HG03045 (cell line): ENCODE measurements at regions not wholly inside any gene's neighbourhood (a gene's known extent, or its start where the extent isn't known, plus 50 kb on each side); places are given as distances from the start of the nearest gene placed in this dataset.
"Not testable (repeated sequence)": the region's sequence is repeated elsewhere in the genome, so short reads cannot be mapped to it uniquely, and the experiment has no call there.

ENCODE experiments used
- ATAC-seq: cut with Tn5 transposase; IDR thresholded peaks from one replicate; pipeline ENCODE4 v1.9.1; 2021; ENCODE audit warnings: mild to moderate bottlenecking, moderate library complexity; ENCODE audit not compliant: unreplicated experiment

DNA sequence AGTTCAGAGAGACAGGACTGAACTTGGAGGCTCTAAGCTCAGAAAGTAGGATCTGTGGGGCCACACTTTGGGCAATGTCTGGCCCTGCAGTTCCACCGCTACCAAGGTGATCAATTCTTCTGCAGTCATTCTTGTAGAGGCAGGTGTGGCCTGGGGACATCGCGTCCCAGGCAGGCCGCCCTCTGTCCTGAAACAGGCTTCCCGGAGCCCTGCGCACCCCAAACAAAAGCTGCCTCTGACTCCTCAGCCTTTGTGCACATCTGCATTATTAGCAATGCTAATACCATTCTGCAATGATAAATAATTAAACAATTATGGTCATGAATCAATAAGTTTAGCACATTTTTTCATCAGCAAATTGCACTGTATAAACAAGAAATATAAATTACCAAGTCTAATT is 160.2 kb downstream of the URI1 start:
- ATAC-seq, result no peak

DNA sequence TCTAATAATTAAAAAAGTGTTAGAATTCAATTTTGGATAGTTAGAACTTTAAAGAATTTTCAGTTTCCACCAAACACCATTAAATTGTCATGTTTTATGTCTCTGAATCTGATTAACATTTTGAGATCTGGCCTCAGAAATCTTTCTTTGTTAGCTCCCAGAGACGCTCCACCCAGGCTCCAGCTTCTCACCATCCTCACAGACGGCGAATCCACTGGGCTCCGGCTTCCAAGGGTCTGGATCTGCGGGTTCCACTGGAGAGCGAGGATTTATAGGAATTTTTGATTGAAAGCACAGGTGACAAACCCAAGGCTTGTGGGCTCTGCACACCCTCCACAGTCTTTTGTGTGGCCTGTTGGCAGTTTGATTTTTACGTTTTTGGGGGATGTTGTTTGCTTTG is 160.6 kb downstream of the URI1 start:
- ATAC-seq, result no peak

DNA sequence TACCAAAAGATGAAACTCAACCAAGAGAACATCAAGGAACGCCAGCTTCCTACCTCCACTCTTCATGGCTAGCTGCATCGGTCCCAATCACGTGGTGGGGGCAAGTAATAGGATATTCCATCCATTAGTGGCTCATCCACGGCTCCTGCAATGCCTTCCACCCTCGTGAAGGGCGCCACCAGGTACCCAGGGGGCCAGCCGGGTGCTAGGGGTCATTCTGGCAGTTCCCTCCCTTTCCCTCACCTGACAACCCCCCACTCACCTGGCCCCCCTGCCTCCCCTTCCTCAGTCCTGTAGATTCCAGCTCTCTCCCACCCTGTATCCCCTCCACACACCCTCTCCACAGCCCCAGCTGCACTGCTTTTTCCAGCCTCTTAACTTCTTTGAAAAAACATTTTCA is 161.9 kb downstream of the URI1 start:
- ATAC-seq, result no peak

DNA sequence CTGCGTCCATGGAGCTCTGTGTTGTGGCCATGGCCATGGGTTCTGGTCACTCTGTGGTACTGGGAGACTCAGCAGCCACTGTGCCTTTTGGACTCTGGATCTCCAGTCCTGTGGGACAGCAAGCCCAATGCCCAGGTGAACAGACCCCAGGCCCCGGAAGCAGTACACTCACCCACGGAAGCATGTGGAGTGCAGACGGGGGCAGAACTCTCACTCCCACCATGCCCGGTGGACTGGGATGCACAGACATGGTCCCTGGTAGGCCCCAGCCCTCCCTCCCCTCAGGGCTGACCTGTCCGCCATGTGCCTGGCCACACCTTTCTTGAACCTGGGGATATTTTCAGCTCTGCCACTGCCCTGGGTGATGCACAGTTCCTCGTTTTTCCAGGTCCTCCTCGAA is 163.3 kb downstream of the URI1 start:
- no peak for ATAC-seq

DNA sequence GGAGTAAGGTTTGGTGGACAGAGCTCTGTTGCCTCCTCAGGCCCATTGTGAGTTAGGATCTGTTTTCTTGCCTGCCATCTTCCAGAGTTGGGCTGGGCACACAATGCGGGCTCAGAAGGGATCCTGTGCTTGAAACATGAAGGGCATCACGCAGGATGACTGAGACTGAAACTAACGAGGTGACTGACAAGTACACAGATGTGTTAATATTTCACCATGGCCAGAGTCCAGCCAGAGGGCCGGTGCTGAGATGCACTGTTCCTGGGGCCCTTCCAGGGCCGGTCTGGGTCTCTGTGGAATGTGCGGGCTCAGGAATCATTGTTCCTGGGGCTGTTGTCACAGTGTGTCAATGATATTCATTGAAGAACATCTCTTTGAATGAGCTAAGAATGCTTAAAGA is 163.7 kb downstream of the URI1 start:
- ATAC-seq, result no peak

DNA sequence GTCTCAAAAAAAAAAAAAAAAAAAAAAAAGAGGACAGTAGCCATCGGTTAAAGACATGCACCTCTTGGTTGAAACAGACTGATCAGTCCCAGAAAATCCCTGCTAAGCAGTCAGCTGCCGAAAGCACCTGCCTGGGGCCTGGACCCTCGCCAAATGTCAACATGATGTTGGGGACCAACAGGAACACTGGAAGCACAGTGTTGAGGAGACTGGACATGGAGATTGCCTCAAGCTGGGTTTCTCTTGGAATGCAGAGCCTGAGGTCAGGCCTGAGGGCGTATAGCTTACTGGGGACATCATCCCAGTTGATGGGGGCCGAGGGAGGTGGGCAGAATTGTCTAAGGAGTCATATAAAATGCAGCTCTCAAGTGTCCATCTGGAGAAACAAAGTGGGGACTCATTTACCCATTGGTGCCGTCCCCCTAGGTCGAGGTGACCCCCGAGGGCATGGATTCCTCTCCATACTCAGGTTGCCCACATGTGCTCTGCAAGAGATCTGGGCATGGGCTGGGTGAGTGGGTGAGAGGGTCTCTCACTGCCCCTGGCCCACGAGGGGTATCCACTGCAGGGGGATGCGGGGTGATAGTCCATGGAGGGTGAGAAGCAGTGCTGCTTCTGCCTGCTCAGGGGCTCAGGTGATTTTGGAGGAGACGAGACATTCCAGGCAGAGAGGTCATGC is 164.5 kb downstream of the URI1 start:
- no peak for ATAC-seq

DNA sequence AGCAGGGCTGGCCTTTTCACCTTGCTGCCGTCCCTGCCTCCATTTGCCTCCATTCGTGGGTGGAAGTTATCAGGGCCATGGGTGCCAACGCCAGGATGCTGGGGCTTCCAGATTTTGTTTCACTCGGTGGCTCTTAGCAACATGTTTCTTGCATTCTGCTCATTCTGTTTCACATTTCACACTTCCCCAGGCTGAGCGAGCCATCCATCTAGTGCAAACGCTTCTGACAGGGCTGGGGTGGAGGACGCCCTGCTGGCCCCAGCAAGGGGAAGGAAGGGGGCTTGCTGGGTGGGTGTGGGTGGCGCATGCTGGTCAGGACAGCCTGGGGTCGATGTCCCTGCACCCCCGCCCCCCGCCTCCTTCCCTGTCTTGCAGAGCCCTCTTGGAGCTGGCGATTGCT is 165.2 kb downstream of the URI1 start:
- ATAC-seq, result no peak

DNA sequence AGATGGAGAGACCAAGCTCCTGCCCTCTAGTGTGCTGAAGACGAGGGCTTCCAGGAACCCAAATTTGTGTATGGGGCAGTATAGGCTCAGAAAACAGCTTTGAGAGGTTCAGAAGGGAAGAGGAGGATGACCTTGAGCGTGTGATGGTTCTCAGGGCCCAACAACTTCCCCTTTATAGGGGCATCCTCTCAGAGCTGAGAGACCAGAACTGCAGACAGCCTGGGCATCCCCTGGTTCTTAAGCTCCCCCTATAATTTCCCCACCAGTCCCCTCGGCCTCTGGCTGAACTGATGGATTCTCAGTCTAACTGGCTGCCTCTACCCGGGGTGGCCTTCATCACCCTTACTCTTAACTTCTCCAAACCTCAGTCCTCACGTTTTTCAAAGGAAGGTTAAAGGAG is 167.5 kb downstream of the URI1 start:
- no peak for ATAC-seq

DNA sequence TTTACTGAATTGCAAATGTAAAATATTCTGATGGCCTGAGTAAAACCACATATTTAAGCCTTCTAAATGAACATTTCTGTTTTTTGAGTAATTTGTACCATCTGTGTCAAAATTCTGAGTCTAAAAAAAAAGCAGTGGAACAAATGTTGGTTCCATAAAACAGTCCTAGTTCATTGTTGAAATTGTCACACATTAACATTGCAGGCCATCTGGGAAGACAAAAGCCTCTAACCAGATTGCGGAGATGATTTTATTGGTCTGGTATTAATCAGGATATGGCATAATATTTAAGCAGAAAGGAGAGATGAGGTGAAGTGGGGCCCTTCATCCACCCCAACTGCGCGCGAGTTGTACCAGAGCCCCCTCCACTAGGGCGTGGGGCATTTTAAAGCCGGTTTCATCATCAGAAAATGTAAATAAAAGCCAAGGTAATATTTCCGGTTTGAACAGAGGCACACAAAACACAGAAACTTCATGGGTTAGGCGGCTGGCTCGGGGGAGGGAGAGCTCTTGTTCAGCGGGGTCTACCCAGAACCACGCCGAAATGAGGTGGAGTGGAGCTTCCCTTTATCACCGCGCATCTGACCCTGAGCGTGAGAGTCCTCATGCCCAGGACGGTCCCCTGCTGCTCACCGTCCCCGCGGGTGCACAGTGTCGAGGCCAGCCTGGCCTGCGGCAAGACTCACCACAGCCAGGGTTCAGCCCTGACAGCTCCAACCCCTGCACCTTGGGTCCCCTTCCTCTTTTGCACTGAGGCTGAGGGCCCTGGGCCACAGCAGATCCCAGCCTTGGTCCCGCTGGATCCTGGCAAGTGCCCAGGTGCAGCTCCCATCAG is 169.2 kb downstream of the URI1 start:
- no peak for ATAC-seq

DNA sequence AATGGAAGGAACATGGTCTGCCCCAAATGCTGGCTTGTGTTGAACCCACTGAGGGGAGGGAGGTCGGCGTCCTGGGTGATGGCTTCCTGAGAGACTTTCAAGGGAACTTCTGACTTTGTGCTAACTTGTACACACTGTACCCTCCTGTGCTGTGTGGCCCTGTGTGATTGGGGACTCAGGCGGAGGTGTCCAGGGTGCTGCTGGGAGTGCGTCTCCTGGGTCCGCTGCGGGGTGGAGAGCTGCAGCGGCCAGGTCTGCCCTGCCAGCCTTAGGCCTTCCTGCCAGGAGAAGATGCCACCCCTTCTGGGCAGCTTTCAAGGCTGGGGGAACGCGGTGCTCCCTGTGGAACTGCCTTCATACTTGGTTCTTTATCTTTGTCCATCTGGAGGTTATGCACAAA is 170.1 kb downstream of the URI1 start:
- ATAC-seq, result no peak

DNA sequence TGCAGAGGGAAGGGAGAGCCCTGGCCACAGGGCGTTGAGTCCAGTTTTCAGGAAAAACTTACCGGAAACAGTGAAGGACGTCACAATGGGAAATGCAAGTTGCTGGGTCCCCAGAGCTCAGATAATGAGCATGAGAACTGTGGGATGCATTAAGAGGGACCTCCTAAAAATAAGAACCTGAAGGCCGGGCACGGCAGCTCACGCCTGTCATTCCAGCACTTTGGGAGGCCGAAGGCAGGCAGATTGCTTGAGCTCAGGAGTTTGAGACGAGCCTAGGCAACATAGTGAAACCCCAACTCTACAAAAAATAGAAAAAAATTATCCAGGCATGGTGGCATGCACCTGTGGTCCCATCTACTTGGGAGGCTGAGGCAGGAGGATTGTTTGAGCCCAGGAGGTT is 170.6 kb downstream of the URI1 start:
- ATAC-seq, result no peak

DNA sequence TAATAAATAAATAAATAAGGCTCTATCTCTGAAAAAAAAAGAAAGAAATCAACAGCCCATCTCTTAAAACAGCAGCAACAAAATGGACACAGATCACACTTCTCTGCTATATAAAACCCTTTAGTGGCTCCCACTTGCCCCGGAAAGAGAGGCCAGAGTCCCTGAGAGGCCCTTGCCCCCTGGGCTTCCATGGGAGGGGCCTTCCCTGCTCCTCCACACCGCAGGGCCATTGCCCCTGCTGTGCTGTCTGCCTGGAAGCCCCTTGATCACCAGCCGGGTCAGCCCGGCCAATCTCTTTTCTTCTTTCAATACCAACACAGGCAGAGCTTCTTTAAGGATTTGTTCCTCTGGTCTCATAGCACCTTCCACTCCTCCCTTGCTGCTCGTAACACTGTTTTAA is 171.1 kb downstream of the URI1 start:
- ATAC-seq, result no peak

DNA sequence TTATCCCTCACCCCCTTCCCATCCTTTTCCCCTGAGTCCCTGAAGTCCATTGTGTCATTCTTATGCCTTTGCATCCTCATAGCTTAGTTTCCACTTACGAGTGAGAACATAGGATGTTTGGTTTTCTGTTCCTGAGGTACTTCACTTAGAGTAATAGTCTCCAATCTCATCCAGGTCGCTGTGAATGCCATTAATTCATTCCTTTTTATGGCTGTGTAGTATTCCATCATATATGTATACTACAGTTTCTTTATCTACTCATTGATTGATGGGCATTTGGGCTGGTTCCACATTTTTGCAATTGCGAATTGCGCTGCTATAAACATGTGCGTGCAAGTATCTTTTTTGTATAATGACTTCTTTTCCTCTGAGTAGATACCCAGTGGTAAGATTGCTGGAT is 172.1 kb downstream of the URI1 start:
- not testable (repeated sequence) for ATAC-seq

DNA sequence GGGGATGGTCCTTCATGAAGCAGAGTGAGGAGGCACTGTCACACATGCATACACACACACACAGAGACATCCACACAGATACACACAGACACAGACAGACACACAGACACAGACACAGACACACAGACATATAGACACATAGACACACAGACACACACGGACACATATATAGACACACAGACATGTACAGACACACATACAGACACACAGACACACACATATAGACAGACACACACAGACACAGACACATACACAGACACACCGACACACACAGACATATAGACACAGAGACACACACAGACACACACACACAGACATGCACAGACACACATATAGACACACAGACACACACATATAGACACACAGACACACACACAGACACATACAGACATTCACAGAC is 173.9 kb downstream of the URI1 start:
- no peak for ATAC-seq

DNA sequence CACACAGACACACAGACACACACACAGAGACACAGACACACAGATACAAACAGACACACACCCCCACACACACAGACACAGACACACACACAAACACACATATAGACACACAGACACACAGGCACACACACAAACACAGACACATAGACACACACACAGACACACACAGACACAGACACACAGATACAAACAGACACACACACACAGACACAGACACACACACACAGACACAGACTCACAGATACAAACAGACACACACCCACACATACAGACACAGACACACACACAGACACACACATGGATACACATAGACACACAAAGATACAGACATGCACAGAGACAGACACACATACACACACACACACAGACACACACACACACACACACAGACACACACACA is 174.5 kb downstream of the URI1 start:
- no peak for ATAC-seq

DNA sequence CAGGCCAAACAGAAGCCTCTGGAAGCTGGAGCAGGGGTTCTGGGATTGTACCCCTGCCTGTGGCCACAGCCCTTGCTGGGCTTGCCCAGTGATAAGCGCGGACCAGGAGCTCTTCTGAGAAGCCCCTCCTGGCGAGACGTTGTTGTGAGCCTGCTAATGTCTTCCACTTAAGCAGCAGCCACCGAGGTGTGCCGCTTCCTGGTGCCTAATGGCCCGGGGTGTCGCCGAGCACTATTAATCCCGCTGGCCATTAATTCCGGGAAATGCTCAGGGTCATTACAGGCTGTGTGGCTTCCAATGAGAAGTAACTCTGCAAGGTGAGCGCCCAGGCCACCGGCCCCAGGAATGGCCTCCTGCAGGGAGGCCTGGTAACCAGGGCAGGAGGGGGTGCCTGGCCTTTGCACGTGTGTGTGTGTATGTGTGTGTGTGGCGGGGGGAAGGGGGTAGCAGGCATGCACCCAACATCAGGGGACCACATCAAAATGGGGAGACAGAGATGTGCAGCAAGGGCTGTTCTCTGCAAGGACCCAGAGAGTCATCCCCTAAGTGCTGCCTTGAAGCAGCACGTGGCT is 175.0 kb downstream of the URI1 start:
- no peak for ATAC-seq

DNA sequence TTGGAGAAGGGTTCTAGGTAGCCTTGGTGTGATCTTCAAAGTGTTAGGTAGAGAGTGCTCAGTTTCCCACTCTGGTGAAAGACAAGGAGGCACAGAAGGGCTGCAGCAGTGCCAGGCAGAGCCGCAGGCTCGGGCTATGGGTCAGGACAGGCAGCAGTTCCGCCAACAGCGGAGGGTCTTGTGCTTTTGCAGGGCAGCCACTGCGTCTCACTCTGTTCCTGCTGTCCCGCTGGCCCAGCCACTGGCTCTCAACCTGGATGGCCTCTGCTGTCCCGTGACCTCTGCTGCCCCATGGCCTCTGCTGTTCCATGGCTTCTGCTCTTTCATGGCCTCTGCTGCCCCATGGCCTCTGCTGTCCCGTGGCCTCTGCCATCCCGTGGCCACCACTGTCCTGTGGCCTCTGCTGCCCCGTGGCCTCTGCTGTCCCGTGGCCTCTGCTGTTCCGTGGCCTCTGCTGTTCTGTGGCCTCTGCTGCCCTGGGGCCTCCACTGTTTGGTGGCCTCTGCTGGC is 175.7 kb downstream of the URI1 start:
- ATAC-seq, result no peak

DNA sequence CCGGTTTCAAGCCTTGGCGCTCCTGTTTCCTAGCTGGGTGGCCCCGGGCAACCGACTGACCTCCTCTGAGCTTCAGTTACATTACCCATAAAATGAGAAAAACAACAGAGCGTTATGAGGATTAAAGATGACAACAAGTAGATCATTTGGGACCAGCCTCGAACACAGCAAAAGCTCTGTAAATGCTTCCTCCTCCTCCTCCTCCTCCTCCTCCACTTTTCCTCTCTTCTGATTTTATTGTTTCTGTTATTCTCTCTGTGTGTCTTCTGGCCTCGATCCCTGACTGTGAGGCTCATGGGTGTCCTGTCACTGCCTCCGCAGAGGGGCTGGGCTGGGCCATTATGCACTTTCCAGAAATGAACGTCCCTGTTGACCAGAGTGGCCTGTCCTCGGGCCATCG is 176.2 kb downstream of the URI1 start:
- no peak for ATAC-seq

DNA sequence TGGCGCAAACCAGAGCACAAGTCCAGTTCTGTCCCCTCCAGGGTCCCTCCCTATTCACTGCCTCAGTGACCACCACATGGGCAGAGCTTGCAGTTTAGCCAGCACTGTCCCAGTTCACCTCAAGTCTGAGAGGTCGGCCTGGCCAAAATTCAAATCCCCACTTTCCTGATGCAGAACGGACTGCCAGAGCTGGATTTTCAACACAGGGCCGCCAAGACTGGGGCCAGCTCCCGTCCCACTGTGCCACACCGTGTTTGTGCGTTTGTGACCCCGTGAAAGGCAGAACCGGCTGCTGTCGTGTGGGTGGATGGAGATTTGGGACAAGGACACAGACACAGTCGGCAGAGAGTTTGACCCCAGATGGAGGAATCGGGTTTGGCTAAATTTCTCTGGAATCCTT is 176.7 kb downstream of the URI1 start:
- ATAC-seq, result no peak

DNA sequence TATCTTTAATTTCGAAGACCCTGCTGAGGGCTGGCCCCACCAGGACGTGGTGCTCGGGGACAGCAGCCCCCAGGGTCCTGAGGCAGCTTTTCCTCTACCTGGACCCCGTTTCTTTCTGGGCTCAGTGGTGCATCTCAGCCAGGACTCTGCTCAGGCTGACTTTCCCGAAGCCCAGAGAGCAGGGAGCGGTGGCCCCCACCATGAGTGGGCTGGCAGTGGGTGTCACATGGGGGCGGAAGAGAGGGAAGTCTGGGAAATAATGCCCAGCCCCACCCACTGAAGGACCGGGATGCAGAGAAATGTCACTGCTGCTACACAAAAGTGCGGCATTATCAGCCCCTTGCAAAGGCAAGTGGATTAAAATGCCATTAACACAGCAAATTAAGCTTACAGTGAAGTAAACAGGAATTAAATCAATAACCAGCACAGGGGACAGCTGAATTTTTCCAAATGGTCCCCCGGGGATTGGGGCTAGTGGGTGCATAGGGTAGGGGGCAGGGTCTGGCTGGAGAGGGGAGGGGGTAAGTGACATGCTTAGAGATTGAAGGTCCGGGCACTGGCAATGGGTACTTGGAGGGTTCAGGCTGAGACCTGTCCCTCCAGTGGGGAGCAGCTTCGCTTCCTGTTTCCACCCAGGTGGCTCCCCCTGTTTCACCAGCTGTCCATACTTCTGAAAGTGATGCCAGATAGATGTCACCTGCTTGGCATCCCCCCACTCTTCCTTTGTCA is 177.3 kb downstream of the URI1 start:
- ATAC-seq, result no peak

DNA sequence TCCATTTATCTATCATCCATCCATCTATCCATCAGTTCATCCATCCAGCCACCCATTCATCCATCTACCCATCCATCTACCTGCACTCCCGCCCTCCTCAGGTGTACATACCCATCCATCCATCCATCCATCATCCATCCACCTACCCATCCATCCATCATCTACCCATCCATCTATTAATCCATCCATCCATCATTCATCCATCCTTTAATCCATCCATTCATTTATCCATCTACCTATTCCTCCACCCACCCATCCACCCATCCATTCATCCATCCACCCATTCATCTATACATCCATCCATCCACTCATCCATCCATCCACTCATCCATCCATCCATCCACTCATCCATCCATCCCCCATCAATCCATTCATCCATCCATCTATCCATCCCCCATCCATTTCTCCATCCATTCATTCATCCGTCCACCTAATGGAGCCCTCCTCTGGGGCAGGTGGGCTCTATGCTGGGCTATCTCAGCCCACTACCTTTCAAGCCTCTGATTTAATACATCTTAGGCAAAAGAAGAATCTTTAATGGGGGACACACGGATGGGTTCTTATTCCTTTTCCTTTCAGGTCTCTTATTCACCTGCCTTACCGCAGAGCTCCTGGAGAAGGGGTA is 178.9 kb downstream of the URI1 start:
- no peak for ATAC-seq
